ENCODE measurements at regions not wholly inside any gene's neighbourhood (a gene's known extent, or its start where the extent isn't known, plus 50 kb on each side); places are given as distances from the start of the nearest gene placed in this dataset.
"Not testable (repeated sequence)": the region's sequence is repeated elsewhere in the genome, so short reads cannot be mapped to it uniquely, and the experiment has no call there.

- not testable (repeated sequence) for DNase-seq
Measured at GRCh38 chr3:28156599-28156998, 84.8 kb upstream of the CMC1 start.

GRCh38 chr3:28171962-28172361 lies 69.5 kb upstream of the CMC1 start:
- peak; percentile 10 for DNase-seq

GRCh38 chr3:28172748-28173147 lies 68.7 kb upstream of the CMC1 start:
- DNase-seq, result no peak

- no peak for DNase-seq
Measured at GRCh38 chr3:28173836-28174235, 67.6 kb upstream of the CMC1 start.

GRCh38 chr3:28186748-28187147 lies 54.7 kb upstream of the CMC1 start:
- no peak for DNase-seq

GRCh38 chr3:28188686-28189085 lies 52.7 kb upstream of the CMC1 start:
- DNase-seq, result no peak

- DNase-seq, result no peak
Measured at GRCh38 chr3:28191363-28191762, 50.1 kb upstream of the CMC1 start.
